ENCODE measurements at regions not wholly inside any gene's neighbourhood (a gene's known extent, or its start where the extent isn't known, plus 50 kb on each side); places are given as distances from the start of the nearest gene placed in this dataset.
A peak's percentile ranks its signal among the peaks of the same experiment; 100 is the strongest.

GRCh38 chr7:45987521-45988290, 66.6 kb upstream of the IGFBP3 start:
- H3K23me2 ChIP-seq (ENCODE audit: low read depth, low read length): no peaks in the 10 kb centered on the region
- H2BK20ac ChIP-seq (ENCODE audit: low read length): no peak overlapping the region
- no peaks in the 10 kb centered on the region for H3K27me3 ChIP-seq (replicated peaks in 1 of 4; ENCODE audit: control insufficient read depth in 3 of 4, extremely low read depth in 1 of 4, insufficient read depth in 3 of 4, low read length in 3 of 4)
- no peak overlapping the region for H3K4me2 ChIP-seq (ENCODE audit: insufficient read depth in 1 of 2, low read depth in 2 of 2, low read length in 2 of 2)
- H3K4me3 ChIP-seq (ENCODE audit: extremely low read depth in 1 of 4, insufficient read depth in 2 of 4, low read depth in 3 of 4, low read length in 4 of 4): no peak overlapping the region
- H3K14ac ChIP-seq (ENCODE audit: insufficient read length): no peak overlapping the region
- H2BK12ac ChIP-seq (ENCODE audit: low read depth, low read length): no peak overlapping the region
- CTCF ChIA-PET (ENCODE audit: partially characterized antibody): interaction anchor here (1.8 kb wide), 1 partner anchor 64 kb away, joined by 5 read pairs; no protein-coding TSS in a partner anchor
- H3K4ac ChIP-seq (replicated peaks; ENCODE audit: insufficient read length, low read depth, low read length): no peak overlapping the region
- H3K79me2 ChIP-seq (ENCODE audit: control insufficient read depth in 1 of 2, insufficient read depth in 2 of 2, low read length in 2 of 2): no peaks in the 10 kb centered on the region
- FAIRE-seq (no peak), DNase-seq (ENCODE audit: low read depth in 1 of 2, low spot score in 2 of 2) (no peak)
- H3K56ac ChIP-seq (replicated peaks; ENCODE audit: insufficient read length, low read depth, low read length): no peak overlapping the region
- H4K20me1 ChIP-seq (replicated peaks in 1 of 2; ENCODE audit: control insufficient read depth in 1 of 2, insufficient read depth in 2 of 2, low read length in 2 of 2): no peaks in the 10 kb centered on the region
- H4K5ac ChIP-seq (ENCODE audit: insufficient read length, low read depth, low read length): no peak overlapping the region
- POLR2A ChIA-PET (ENCODE audit: partially characterized antibody): no interaction called here
- H2AK5ac ChIP-seq (ENCODE audit: low read depth, low read length): no peak overlapping the region
- no peak overlapping the region for H3K9ac ChIP-seq (replicated peaks in 1 of 4; ENCODE audit: extremely low read depth in 1 of 4, low read depth in 3 of 4, low read length in 3 of 4)
- H3K4me1 ChIP-seq (replicated peaks in 1 of 4; ENCODE audit: control insufficient read depth in 3 of 4, insufficient read depth in 4 of 4, low read length in 3 of 4): no peaks in the 10 kb centered on the region; a peak in 1 of 7 replicates
- no peak overlapping the region for H3K18ac ChIP-seq (ENCODE audit: extremely low read depth, low read length)
- no peaks in the 10 kb centered on the region for H3K9me3 ChIP-seq (ENCODE audit: insufficient read depth in 2 of 2, low read depth in 1 of 2, low read length in 1 of 2)
- WGBS, 2 experiments (ENCODE audit: extremely low coverage in 1 of 2, insufficient coverage in 1 of 2, insufficient read length in 1 of 2, insufficient replicate concordance in 2 of 2, low coverage in 1 of 2, low lambda C conversion rate in 2 of 2, missing lambda C conversion rate in 1 of 2): 94% methylated on average over 14 of the region's 14 CpGs; no CpG with 5 or more reads in 1 of the 2 experiments
- H2BK120ac ChIP-seq (replicated peaks; ENCODE audit: low read depth, low read length): no peak overlapping the region
- no peak overlapping the region for H2BK5ac ChIP-seq (ENCODE audit: low read depth, low read length)
- no peak overlapping the region for H3K27ac ChIP-seq (ENCODE audit: low read depth, low read length)
- H3K79me1 ChIP-seq (ENCODE audit: low read depth, low read length): no peaks in the 10 kb centered on the region
- H3K36me3 ChIP-seq (ENCODE audit: control insufficient read depth in 2 of 4, insufficient read depth in 4 of 4, low read length in 3 of 4): no peaks in the 10 kb centered on the region
- no peak overlapping the region for H4K91ac ChIP-seq (replicated peaks; ENCODE audit: insufficient read length, low read length)
- H2AFZ ChIP-seq (ENCODE audit: low read length): no peak overlapping the region
- no peak overlapping the region for H3K23ac ChIP-seq (ENCODE audit: insufficient read length)
- H4K8ac ChIP-seq (ENCODE audit: extremely low read depth, insufficient read depth, low read length): peak overlapping the region; percentile 9; the same call in 1 of the 2 replicates
- H2BK15ac ChIP-seq (ENCODE audit: low read length): no peak overlapping the region
- TF ChIP-seq POU5F1 (IDR thresholded peaks at IDR 0.05; ENCODE audit: low read depth, low read length): no peak
- TF ChIP-seq KDM1A (IDR thresholded peaks at IDR 0.05; ENCODE audit: borderline replicate concordance, low read length): no peak
- TF ChIP-seq ATF2 (IDR thresholded peaks at IDR 0.05; ENCODE audit: low read length): no peak
- no peak for TF ChIP-seq BRCA1 (IDR thresholded peaks at IDR 0.05; ENCODE audit: low read depth, low read length)
- TF ChIP-seq GABPA (IDR thresholded peaks at IDR 0.05; ENCODE audit: borderline replicate concordance, insufficient read depth, low read length): no peak
- no peak for TF ChIP-seq ATF3 (IDR thresholded peaks at IDR 0.05; ENCODE audit: insufficient read depth, low read depth, low read length)
- no peak for TF ChIP-seq HDAC2 (IDR thresholded peaks at IDR 0.05; ENCODE audit: borderline replicate concordance in 1 of 2, low read depth in 2 of 2, low read length in 2 of 2)
- no peak for TF ChIP-seq SUZ12 (IDR thresholded peaks at IDR 0.05; ENCODE audit: low read length)
- TF ChIP-seq KDM4A (IDR thresholded peaks at IDR 0.05; ENCODE audit: low read depth, low read length, severe bottlenecking): no peak

Measured in H1 (cell line).